NCI-H187 (cell line): ENCODE measurements at regions not wholly inside any gene's neighbourhood (a gene's known extent, or its start where the extent isn't known, plus 50 kb on each side); places are given as distances from the start of the nearest gene placed in this dataset.
"Not testable (repeated sequence)": the region's sequence is repeated elsewhere in the genome, so short reads cannot be mapped to it uniquely, and the experiment has no call there.

Experiments used
- DNase-seq, 2 experiments: peaks; one replicate each; lab custom pipeline; 2025; lab: John Stamatoyannopoulos, UW

DNA sequence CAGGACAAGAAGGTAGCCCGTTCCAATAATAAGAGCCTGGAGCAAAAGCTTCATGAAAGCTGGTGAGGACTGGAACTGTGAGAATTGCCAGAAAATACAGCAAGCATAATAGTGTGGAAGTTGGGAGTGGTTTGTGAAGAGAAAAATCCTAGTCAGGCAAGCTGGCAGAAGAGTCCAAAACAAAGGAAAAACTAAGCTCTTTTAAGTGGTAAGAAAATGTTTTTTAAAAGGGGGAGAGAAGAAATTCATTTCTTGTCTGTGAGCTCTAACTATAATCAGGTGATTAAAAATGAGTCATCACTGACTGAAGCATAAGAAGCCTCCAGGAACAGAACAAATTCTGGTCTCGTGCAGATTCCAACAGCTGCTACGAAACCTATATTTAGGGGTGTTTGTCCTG, 102.6 kb downstream of the CAAP1 start:
- DNase-seq = no peak

DNA sequence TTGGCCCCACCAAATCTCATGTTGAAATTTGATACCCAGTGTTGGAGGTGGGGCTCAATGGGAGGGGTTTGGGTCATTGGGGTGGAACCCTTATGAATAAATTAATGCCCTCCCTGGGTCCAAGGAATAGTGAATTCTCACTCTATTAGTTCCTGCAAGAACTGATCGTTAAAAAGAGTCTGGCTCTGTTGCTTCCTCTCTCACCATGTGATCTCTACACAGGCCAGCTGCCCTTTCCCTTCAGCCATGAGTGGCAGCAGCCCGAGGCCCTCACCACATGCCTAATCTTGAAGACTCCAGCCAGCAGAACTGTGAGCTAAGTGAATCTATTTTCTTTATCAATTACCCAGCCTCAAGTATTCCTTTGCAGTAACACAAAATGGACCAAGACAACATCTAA, 106.0 kb downstream of the CAAP1 start:
- DNase-seq = no peak

DNA sequence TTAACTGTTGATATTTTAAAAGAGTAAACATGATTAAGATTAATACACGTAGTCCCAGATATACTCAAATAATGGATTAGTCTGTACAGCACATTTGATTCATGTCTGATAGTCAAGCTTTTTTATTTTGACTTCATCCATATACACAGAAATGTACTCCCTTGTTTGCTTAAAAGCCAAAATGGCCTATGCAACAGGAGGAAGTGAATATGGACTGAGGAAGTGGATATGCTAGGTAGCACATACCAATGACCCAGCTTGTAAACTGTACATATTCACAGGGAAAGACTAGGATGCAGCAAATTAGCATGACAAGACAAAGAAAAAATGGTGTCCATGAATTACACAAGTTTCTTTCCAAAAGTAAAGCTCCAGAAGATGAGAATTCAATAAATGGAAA, 109.7 kb downstream of the CAAP1 start:
- no peak for DNase-seq

DNA sequence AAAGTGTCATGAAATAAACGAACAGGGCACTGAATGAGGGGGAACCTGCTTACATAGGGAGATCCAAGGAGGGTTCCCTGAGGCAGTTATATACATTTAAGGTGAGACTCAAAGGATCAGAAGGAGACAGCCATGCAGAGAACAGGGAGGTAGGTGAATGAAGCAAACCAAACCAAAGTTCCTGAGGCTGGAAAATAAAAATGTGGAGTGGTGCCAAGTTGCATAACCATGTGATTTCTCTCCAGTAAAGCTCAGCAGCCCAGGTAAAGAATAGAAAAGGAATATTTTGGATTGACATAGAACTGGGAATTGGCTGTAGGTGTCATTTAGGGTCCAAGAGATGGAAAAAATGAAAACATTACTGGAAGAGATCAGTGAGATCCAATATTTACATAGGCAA, 110.7 kb downstream of the CAAP1 start:
- no peak for DNase-seq

DNA sequence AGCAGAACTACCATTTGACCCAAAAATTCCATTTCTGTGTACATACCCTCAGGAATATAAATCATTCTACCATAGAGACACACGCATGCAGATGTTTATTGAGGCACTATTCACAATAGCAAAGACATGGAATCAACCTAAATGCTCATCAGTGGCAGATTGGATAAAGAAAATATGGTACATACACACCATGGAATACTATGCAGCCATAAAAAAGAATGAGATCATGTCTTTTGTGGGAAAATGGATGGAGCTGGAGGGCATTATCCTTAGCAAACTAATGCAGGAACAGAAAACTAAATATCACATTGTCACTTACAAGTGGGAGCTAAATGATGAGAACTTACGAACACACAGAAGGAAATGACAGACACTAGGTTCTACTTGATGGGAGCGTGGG, 112.3 kb downstream of the CAAP1 start:
- DNase-seq = not testable (repeated sequence)

DNA sequence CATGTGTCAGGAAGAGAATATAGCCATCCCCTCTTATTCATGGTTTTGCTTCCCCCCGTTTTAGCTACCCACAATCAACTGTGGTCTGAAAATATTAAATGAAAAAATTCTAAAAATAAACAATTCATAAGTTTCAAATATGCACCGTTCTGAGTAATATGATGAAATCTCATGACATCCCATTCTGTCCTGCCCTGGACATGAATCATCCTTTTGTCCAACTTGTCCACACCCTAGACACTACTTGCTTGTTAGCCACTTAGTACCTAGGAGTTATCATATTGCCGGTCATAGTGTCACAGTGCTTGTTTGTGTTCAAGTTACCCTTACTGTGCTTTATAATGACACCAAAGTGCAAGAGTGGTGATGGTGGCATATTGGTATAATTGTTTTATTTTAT, 113.5 kb downstream of the CAAP1 start:
- DNase-seq = no peak

DNA sequence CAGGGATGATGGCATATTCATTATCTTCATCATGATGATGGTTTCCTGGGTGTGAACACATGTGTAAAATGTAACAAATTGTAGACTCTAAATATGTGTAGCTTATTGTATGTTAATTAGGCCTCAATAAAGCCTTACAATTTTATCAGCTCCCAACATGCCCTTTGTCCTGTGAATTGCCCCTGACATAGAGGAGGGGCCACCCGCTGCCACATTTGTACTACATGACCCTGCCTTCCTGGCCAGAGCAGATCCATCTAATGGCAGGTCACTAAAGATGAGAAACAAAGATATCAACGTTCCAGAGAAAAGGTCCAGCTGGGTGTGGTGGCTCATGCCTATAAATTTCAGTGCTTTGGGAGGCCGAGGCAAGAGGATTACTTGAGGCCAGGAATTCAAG, 117.2 kb downstream of the CAAP1 start:
- DNase-seq = no peak

DNA sequence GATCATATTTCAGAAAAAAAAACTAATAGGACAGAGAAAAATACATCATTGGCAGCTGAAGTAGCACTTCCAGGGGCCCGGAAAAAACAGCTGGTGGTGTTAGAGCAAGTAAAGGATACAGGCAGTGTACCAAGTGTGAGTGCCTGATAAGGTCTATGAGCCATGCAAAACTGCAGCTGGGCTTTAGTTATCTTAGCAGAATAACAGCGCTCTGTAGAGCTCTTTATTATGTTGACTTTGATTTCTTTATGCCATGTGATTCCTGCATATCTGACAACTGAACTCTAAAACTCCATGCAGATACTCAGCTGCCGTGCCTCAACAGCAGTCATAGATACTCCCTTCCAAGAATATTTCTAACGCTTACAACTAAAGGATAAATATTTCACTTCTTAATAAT, 119.5 kb downstream of the CAAP1 start:
- no peak for DNase-seq

DNA sequence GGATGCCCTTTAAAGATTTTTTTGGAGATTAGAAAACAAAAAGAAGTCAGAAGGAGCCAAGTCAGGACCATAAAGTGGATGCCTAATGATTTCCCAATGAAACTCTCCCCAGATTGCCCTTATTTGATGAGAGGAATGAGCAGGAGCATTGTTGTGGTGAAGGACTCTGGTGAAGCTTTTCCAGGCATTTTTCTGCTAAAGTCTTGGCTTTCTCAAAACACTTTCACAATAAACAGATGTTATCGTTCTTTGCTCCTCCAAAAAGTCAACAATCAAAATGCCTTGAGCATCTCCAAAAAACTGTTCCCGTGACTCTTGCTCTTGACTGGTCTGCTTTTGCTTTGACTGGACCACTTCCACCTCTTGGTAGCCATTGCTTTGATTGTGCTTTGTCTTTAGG, 121.8 kb downstream of the CAAP1 start:
- no peak for DNase-seq

DNA sequence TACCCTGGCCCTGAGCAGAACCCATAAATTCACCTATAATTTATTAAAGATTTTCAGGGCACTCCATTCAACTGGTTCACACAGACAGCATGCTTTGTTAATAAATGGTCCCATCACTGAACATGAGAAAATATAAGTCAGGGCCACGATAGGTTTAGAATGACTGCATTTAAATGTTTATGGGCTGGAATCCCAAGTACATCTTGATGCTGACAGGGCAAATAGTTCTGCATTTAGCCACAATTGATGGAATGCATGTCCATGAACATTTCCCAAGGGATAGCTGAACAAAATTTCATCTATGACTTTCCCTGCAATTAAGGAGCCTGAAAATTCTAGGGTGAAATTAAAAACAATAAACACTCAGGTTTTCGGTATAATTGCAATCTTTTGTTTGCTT, 124.5 kb downstream of the CAAP1 start:
- no peak for DNase-seq

DNA sequence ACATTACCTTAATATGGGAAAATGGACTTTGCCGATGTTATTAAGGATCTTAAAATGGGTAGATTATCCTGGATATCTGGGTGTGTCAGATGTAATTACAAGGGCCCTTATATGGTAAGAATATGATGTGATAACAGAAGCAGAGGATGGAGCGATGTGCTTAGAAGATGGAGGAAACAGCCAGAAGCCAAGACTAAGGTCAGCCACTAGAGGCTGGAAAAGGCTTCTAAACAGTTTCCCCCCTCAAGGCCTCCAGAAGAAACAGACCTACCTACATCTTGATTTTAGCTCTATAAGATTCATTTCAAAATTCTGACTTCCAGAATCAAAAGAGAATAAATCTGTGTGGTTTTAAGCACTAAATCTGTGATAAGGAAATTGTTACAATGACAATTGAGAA, 131.9 kb downstream of the CAAP1 start:
- no peak for DNase-seq

DNA sequence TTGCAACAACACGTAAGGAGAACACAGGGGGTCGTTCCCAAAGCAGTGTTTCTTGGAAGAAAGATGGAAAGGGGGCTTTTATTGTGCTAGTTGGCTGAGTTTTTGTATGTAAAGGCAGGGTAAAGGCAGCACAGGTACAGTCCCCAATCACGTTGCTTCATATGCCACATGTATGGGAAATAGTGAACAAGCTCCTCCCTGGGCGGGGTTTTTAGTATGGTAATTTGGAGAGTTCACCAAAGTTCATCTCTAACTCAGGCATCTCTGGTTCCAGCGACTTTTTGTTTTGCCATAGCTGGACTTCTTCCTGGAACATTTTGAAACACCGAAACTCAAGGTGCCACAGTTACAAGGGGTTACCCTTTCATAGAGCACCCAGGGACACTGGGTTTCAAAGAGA, 133.9 kb downstream of the CAAP1 start:
- DNase-seq = no peak

DNA sequence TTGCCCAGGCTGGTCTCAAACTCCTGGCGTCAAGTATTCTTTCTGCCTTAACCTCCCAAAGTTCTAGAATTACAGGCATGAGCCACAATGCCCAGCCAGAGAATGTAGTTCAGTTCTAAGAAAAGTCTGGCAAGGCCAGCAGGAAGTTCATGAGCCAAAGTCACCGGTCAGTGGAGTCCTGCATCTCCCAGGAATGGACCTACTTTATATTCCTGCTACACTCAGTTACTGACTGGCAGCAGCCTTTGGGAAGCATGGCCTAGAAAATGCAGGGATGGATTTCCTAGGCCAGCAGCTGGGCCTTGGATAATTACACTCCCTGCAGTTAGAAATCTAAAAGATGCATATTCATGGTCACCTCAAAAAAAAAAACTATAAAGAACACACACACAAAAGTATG, 135.7 kb downstream of the CAAP1 start:
- no peak for DNase-seq

DNA sequence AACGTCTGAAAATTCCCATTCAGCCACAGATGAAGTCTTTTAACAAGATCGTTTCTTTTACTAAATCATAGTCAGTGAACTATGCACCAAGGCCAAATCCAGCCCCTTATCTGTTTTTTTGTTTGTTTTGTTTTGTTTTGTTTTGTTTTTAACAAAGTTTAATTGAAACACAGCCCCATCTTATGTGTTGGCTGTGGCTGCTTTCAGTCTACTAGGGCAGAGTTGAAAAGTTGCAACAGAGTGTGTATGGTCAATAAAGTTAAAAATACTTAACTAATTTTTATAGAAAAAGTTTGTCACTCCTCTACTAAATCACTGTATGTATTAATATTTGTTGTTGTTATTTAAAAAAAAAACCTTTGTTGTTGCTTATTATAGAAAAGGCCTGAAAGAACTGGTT, 137.1 kb downstream of the CAAP1 start:
- no peak for DNase-seq

DNA sequence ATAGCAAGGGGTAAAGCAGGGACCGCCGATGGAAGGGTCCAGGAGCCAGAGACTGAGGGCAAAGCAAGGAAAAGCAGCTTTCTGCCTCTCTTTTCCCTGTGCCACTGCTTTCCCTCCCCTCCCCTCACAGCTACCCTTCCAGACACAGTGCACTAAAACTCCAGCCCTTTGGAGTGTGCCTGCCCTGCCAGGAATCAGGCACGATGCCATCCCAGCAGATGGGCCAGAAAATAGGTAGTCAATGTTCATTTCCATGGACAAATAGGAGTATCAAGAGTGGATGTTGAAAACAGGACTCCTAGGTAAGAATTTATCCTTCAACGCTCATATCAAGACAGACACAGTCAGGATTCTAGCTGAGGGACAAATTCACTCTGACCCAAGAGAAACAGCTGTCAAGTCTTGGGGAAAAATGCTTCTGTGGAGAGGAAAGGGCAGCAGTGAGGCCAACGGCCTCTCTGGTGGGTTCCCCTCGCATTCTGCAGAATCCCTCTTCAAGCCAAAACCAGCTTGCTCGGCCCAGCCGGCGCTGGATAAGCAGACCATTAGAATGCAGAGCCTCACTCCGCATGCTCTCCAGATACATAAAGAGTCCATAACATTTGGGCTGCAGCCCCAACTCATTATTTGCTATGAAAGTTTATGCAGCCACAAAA, 138.0 kb downstream of the CAAP1 start:
- DNase-seq = no peak

DNA sequence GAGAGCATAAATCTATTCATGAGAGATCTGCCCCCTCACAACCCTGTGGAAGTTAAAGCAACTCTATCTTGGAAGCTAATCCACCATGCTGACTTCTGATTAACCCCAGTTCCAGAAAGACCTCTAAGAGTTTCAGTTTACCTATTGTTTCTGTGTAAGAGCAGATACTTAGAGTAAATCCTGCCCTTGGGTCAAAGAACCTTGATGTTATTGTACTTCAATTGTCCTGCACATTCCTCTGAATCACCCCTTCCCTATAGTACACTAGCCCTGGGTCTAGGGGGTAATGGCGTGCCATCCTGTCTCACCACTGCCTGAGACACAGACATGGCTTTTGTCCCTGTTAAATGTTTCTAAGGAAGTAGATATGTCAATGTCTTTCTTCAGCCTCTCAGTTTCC, 138.6 kb downstream of the CAAP1 start:
- DNase-seq = no peak

DNA sequence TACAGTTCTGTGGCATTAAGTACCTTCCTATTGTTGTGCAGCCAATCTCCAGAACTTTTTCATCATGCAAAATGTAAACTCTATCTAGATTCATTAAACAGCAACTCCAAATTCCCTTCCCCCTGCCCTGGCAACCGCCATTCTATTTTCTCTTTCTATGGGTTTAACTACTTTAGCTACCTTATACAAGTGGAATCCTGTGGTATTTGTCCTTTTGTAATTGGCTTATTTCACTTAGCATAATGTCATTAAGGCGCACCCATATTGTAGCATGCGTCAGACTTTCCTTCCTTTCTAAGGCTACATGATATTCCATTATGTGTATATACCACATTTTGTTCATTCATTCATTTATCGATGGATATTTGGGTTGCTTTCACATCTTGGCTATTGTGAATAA, 142.4 kb downstream of the CAAP1 start:
- no peak for DNase-seq

DNA sequence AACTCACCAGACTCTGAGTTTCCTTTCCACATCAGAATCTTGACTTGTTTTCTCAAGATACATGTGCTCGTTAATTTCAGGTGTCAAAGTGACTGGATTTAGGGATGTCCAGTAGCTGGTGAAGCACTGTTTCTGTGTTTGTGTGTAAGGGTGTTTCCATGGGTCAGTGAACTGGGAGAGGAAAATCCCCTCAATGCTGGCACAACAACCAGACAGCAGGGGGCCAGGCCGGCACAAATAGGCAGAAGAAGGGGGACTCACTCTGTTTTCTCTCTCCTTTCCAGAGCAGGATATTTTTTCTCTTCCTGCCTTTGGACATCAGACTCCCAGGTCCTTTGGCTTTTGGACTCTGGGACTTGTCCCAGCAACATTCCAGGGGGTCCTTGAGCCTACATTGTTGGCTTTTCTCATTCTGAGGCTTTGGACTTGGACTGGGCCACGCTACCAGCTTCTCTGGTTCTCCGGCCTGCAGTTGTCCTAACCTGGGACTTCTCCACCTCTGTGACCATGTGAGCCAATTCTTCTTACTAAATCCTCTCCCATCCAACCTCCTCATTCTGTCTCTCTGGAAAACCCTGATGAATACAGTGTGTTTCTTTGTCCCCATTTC, 144.0 kb downstream of the CAAP1 start:
- no peak for DNase-seq

DNA sequence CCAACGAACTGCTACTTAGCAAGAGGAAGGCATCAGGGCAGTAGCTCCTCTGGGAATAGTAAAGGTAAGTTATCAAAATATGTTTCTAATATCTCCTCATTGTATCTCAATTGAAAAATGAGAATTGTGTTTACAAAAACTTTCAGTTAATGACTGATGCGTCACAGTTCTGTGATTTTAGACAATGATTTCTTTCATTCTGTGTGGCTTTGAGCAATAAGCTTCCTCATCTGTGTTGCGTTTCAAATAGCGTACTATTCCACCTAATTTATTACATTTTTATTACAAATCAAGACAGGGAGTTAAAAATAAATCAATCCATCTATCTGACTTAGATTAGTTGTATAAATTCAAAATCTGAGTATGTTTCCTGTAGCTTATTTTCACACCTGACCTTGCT, 145.0 kb downstream of the CAAP1 start:
- DNase-seq = no peak

DNA sequence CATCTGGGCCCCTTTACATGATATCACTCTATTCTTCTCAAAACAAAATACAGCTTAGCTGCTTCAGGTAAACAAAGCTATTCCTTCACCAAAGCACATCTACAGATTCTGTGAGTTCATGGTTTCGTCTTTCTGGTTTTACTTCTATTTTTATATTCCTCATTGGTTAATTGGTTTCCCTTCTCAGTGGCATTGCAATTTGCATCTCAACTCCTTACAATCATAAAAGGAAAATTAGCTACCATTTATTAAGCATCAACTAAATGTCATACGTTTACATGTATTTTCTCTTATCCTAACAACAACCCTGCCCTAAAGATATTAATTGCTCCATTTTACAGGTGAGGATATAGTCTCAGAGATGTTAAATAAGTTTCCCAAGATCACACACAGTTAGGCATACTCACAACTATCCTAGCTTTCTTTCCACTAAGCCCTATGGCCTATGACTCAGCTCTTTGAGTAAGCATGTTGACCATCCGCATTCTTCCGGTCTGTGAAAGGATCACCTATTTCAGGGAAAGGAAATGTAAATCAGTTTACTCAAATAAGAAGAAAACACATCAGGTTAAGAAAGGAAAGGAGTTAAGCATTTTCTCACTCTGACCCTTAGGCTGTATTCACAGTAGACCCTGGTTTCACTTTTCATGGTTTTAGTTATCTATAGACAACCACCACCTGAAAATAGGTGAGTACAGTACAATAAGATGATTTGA, 146.1 kb downstream of the CAAP1 start:
- no peak for DNase-seq

DNA sequence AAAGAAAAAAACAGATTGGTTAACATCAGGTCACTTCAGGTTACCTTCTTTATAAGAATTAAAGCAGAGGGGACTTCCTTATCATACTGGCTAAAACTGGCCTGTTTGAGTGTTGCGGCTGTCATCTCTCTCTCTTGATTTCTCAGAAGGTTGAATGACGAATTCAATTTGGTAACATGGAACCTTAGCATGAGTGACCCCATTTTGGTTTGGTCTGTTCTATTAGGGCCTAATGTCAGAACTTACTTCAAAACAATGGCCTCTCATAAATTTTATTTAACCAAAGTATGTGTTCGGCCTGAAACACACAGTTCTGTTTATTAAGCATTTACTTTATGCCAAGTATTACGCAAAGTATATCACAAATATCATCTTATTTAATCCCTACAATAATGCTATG, 147.5 kb downstream of the CAAP1 start:
- no peak for DNase-seq

DNA sequence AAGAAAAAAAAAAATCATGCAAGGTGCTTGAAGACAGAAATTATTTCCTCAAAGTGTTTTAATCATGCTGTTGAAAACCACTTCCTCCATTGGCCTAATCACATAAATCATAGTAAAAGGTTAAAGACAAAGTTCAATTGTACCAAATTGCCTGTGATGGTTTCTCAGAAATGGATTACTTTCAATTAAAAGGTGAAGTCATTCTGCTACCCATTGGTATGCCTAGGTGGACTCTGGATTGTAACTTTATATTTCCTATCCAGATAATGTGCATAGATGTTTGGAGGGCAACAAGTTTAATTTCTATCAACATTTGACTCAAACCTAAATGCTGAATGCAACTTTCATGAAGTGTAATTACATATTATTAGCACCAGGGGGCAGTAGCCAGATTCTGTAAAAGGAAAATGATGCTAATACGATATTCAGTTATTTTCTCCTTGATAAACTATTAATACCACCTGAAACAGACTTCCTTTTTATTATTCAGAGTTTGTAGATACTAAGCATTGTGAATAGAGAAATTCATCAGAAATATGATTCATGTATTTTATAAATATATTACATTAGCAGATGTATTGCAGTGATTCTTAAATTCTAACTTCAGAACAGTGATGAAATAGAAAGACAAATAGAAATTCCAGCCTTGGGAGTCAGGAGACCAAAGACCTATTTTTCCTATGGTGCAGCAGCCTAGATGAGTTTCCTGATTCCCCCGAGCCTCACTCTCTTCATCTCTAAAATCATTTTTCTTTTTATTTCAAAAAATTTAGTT, 148.2 kb downstream of the CAAP1 start:
- no peak for DNase-seq
